Activated CD4-positive, alpha-beta T cell treated with anti-CD3 and anti-CD28 coated beads for 36 hours (primary cell): ENCODE measurements at regions not wholly inside any gene's neighbourhood (a gene's known extent, or its start where the extent isn't known, plus 50 kb on each side); places are given as distances from the start of the nearest gene placed in this dataset.

Source experiments
- ATAC-seq: fragments of 200-7000 bp; cut with Tn5 transposase; one replicate; pipeline ENCODE4 v1.10.0; 2021; ENCODE audit warnings: mild to moderate bottlenecking, moderate library complexity
- CTCF ChIA-PET: fragments of 350-600 bp; sonication (Branson Sonifier 250); formaldehyde crosslinking; loops from one replicate; lab custom pipeline; 2021; ENCODE audit warnings: antibody characterized with exemption; lab: Charles Lee
- POLR2A ChIA-PET: fragments of 350-600 bp; sonication (Branson Sonifier 250); formaldehyde crosslinking; loops from one replicate; lab custom pipeline; 2021; ENCODE audit warnings: antibody characterized with exemption, inconsistent platforms; lab: Charles Lee
- DNase-seq: peaks from one replicate; pipeline ENCODE4 v3.0.0-alpha.2; 2020
- H3K27ac Mint-ChIP-seq: one replicate; pipeline ENCODE4 v1.8.0; 2021; ENCODE audit warnings: mixed read lengths
- H3K27me3 Mint-ChIP-seq: one replicate; pipeline ENCODE4 v1.8.0; 2021; ENCODE audit warnings: mixed read lengths
- H3K36me3 Mint-ChIP-seq: one replicate; pipeline ENCODE4 v1.8.0; 2021; ENCODE audit warnings: low read depth, mixed read lengths
- H3K4me1 Mint-ChIP-seq: one replicate; pipeline ENCODE4 v1.8.0; 2021; ENCODE audit warnings: mixed read lengths
- H3K4me3 Mint-ChIP-seq: one replicate; pipeline ENCODE4 v1.8.0; 2021; ENCODE audit warnings: mild to moderate bottlenecking, moderate library complexity, mixed read lengths
- H3K9me3 Mint-ChIP-seq: one replicate; pipeline ENCODE4 v1.8.0; 2021; ENCODE audit warnings: low read depth, mixed read lengths
- intact Hi-C, 2 experiments: fragments of 100-400 bp; cut with DNase I in 1 of 2; cut with micrococcal nuclease in 1 of 2; formaldehyde crosslinking; loops; one replicate each; pipeline versions ENCODE4 v1.14.2 to v1.15.1; 2022 to 2024; cut with DNase I, micrococcal nuclease

DNA sequence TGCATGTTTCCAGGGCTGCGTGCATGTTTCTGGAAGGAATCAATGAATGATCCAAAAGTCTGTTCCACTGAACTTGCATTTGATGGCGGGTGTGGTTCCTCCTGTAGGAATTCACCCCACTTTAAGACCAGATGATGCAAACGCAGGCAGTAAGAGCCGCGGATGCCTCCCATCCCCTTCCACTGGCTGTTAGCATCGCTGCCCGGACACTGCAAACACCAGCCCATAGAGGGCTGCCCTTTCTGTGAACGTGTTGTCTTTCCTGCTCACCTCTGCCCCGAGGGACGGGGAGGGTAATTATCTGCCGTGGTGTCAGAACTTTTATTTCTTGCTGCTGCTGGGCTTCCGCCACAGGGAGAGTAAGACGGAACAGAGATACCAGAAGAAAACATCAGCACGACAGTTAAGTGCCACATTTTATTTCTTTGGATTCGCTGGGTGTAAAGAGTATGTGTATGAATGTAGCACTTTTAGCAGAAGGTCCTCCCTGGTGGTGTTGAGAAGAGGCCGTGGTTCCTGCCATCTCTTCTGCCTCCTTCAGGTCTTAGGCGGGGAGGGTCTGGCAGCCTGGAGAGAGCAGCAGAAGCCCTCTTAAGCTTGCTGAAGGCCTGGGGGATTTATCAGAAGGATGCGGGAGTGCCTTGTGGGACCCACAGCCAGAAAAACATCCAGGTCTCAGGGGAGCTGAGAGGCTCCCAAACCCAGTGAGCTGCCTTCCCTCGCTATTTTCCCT lies 53.2 kb upstream of the NECTIN1 start:
- Mint-ChIP-seq H3K36me3 (no peaks in the 10 kb centered on the region), H3K4me3 (no peak overlapping the region), H3K27me3 (peaks cover 7% of the 10 kb centered on the region), H3K9me3 (peaks cover 4% of the 10 kb centered on the region), H3K4me1 (no peaks in the 10 kb centered on the region), H3K27ac (no peak overlapping the region)
- intact Hi-C loops: no loop called here
- DNase-seq: no peak
- ATAC-seq: no peak
- ChIA-PET CTCF (interaction anchor here (1.3 to 1.4 kb wide), 2 partner anchors 8 to 158 kb away, joined by 3 to 5 read pairs; no protein-coding TSS in a partner anchor), POLR2A (no interaction called here)

DNA sequence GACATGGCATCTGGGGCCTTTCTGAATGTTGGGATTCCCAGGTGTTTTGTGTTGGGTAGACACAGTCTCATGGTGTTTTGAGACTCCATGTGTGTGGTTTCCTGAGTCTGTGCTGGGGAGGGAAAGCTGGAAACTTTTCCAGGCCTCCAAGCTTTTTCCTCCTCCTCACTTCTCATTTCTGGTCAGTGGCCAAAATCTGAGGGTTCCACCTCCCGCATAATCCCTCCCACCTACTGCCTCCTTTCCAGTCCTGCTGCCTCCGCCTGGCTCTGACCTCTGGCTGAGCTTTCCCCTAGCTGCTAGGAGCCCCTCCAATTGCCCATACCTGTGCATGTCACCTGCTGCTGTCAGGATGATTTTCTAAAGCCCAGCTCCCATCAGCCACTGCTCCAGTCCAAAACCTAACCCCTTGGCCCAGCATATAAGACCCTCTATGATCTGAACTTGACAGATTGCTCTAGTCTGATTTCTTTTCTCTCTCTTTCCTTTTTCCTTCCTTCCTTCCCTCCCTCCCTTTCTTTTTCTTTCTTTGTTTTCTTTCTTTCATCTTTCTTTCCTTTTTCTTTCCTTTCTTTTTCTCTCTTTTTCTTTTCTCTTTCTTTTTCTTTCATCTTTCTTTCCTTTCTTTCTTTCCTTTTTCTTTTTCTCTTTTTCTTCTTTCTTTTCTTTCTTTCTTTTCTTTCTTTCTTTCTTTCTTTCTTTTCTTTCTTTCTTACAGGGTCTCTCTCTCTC lies 51.4 kb upstream of the NECTIN1 start:
- peaks cover 4% of the 10 kb centered on the region for H3K9me3 Mint-ChIP-seq
- CTCF ChIA-PET: interaction anchor here (1.4 kb wide), 1 partner anchor 157 kb away, joined by 5 read pairs; no protein-coding TSS in a partner anchor
- peaks cover 9% of the 10 kb centered on the region for H3K27me3 Mint-ChIP-seq
- H3K4me3 Mint-ChIP-seq: no peak overlapping the region
- DNase-seq (no peak), ATAC-seq (no peak)
- H3K4me1 Mint-ChIP-seq: no peaks in the 10 kb centered on the region
- H3K27ac Mint-ChIP-seq: no peak overlapping the region
- H3K36me3 Mint-ChIP-seq: no peaks in the 10 kb centered on the region
- intact Hi-C loops: no loop called here
- POLR2A ChIA-PET: no interaction called here

DNA sequence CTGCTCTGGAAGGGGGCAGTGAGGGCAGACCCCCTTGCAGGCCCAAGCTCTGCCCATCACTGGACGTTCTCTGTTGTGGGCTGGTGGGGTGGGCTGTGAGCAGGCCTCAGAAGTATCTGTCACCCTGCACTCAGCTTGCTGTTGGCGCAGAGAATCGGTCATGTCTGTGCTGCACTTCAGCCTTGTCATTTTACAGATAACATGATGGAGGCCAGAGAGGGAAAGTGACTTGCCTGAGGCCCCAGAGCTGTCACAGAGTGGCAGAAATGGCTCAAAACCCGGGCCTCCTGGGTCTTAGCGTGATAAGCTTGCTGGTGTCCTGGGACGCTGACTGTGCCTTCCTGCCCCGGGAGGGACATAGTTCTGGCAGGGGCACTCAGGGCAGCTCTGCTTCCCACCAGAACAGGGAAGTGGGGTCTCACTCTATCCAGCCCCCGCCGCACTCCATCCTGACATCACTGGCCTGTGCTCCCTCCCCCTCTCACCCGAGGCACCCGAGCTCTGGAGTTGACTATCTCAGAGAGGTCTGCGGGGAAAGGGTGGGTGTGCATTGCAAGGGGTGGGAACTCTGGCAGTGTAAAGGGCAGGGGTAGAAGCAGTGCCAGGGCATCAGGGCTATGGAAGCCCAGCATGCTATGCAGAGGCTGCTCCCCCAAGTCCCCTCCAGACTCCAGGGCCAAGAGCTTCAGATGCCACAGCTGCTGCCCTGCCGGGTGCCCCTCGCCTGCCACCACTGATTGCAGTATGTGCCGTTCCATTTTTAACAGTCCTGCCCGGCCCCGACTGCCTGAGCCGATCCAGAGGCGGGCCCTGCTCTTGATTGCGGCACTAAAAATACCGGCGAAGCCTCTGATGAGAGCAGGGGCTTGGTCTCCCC lies 50.4 kb upstream of the NECTIN1 start:
- H3K4me1 Mint-ChIP-seq: no peaks in the 10 kb centered on the region
- no peak for DNase-seq
- H3K27ac Mint-ChIP-seq: no peak overlapping the region
- CTCF ChIA-PET: no interaction called here
- intact Hi-C loops: no loop called here
- H3K36me3 Mint-ChIP-seq: no peaks in the 10 kb centered on the region
- peaks cover 4% of the 10 kb centered on the region for H3K9me3 Mint-ChIP-seq
- H3K4me3 Mint-ChIP-seq: no peak overlapping the region
- POLR2A ChIA-PET: no interaction called here
- peaks cover 9% of the 10 kb centered on the region for H3K27me3 Mint-ChIP-seq
- no peak for ATAC-seq
